GM18951 (cell line): ENCODE measurements at regions not wholly inside any gene's neighbourhood (a gene's known extent, or its start where the extent isn't known, plus 50 kb on each side); places are given as distances from the start of the nearest gene placed in this dataset.

Experiments
- POLR2A ChIP-seq: IDR thresholded peaks from 4 replicates; pipeline ENCODE4 v1.6.1; 2011; ENCODE audit warnings: mild to moderate bottlenecking; ENCODE audit not compliant: insufficient read length, insufficient read depth; ENCODE audit errors: extremely low read depth
- in situ Hi-C: fragments of 300-500 bp; cut with MboI; formaldehyde crosslinking; loops from one replicate; pipeline ENCODE4 v1.12.0; 2022; ENCODE audit warnings: low sequenced_read_pairs, mixed read lengths, inconsistent platforms; ENCODE audit not compliant: unreplicated experiment

DNA sequence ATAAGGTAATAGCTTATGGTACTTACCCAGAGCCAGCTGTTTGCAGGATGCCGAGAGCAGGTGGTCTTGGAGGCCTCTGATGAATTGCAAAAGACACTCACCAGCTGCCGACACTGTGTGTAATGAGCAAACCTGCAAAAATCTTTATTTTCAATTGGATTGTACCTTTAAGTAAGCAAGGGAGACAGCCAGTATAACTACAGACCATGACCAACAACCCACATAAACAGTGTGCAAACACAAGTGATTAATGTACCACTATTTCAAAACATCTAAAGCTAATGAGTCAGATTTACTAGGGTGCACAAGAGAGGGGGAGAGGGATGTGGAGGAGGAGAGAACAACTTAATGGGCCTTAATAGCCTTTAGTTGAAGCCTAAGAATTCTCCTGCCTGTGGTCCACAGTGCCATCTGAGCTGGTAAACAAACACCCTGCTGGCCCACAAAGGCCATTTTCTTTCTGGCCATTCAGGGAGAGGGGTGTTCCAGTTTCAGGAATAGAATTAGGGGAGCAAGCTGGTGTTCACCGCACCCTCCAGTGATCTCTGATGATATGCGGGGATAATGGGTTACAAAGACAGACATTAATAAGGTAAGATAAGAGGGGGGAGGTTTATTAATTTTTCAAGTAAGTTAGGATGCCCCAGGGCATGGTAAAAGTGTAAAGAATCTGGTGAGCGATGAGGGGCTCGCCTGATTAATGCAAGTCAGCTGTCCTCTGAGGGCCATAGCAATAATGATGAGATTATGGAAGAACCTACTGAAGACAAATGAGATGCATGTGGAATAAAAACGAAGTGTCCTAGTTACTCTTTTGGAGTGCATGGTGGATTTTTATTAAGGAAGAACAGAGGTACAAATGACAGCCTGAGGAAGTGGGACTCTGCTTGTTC lies 196.4 kb downstream of the HRH4 start:
- no peak for TF ChIP-seq POLR2A
- in situ Hi-C loops: no loop called here

DNA sequence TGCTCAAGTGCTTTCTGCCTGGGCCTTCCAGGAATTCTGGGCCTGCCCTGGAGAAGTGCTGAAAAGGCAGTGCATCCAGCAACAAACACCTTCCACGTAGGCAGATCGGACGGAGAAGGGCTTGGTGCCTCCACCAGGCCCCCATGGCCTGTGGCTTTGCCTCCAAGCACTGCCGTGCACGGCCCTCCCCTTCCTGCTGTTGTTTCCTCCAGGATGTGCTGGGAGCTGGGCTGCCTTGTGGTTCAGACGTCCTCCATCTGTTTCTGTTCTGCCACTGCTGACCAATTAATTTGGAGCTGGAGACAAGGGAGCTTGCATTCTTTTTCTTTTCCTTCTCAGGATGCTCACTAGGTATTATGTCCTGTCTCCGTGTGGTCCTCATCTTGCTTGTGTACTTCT lies 197.0 kb downstream of the HRH4 start:
- in situ Hi-C loops: no loop called here
- no peak for TF ChIP-seq POLR2A

DNA sequence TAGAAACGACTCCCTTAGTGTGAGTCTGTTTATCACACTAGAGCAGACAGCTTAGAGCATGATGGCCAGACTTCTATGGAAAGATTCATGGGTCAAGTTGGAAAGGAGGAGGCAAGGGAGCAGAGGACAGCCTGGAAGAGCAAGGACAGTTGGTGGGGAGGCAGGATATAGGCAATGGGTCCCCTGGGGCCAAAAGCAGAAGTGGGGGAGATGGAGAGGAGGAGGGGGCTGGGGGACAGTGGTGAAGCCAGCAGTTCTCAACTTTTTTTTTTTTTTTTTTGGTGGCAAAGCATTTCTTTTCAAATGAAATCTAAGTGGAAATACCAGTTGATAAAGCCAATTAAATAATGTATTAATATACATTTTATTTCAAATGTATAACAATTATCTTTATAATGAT lies 197.9 kb downstream of the HRH4 start:
- TF ChIP-seq POLR2A: no peak
- in situ Hi-C loops: no loop called here

DNA sequence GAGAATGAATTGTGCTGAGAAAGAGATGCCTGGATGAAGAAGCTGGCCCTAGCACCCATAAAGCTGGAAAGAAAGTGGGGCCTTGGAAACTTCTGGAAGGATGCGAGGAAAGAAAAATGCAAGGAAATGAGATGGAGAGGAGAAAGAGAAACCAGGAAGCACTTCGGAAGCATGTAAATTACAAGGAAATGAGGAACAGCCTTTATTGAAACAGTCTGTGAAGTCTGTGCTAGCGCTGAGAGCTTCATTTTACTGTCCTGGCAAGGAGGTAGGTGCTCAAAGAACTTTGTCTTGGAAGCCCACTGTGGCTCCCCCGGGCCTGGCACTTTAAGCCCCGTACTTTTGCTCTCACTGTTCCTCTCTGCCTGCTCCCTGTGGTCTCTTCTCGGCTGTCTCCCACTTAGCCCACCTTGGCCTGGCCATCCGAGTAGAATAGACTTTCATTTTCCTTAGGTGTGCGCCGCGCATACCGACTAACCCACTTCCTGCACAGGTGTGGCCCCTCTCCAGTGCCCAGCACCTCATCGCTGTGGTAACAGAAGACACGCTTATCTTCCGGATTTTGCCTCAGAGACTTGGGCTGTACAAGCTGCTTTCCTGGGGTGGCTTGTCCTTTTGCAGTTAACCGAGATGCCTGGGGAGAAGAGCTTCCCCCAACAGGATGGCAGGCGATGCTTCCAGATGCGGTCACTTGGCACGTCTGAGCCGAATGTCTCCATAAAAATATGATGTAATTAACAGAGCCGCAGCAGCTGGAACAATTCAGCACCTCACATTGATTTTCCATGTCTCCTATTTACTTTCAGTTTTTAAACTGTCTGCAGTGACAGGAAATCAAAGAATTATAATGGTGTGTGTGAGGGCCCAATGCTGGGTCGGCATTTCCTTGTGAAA lies 199.6 kb downstream of the HRH4 start:
- no peak for TF ChIP-seq POLR2A
- in situ Hi-C loops: no loop called here

DNA sequence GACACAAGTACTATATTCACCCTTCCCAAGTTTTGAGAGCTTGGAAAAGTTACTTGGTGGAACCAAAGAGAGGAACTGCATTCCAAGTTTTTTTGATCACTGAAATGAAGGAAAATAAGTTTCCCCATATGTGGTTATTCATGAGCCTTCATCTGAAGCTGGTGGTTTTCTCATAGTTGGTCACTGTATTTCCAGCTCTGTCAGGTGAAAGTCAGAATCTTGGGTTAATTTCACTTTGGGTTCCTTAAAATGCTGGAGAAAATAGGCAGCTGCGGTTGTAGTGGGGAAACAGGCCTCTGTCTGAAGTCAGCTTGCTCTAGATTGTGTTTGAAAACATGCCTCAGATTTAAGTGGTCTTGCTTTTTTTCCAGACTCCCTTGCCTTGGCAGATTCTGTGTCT lies 200.5 kb downstream of the HRH4 start:
- no peak for TF ChIP-seq POLR2A
- in situ Hi-C loops: no loop called here

DNA sequence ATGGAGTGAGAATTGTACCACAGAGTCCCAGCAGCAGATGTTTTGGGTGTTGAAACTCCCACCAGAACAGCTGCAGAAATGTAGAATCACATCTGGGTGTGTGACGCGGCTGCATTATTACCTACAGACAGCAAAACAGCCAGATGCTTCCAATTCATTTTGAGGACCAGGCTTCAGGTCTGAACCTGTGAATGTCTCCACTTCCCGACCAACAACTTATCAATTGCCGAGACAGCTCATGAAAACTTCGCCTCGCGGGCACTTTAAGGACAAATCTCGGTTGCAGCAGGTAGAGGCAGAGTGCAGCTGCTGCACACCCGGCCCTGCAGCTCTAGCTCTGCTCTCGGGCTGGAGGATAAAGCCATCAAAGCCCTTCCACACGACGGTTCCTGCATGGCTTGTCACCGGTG lies 202.0 kb downstream of the HRH4 start:
- in situ Hi-C loops: no loop called here
- TF ChIP-seq POLR2A: no peak

DNA sequence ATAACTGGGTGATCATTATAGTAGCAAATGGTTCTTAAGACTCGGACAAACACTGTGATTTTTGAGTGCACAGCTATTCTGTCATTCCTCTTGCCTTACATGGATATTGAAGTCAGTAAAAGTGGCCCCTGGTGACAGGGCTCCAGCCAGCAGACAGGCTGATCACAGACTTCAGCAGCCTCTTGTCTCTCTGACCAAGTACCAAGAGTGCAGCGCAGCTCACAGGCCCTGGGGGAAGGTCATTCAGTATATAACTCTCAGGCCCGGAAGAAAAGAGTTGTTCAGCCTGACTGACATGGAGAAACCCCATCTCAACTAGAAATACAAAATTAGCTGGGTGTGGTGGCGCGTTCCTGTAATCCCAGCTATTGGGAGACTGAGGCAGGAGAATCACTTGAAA lies 202.6 kb downstream of the HRH4 start:
- in situ Hi-C loops: no loop called here
- no peak for TF ChIP-seq POLR2A

DNA sequence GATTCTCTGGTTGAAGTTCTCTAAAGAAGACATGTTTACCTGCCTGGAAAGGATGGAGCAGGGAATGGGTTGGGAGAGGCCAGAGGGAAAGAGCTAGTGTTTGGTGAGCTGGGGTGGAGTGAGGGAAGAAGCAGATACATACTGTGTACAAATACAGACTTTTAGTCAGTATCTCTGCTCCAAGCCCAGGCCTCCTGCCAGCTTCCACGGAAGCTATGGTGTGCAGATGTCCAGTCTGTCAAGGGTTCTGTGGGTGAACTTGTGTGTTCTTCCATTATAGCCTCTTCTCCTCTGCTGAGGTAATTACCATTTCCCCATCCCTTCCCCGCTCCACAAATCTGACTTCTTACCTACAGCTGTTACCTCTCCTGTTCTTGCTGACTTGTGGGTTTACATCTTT lies 208.6 kb downstream of the HRH4 start:
- no peak for TF ChIP-seq POLR2A
- in situ Hi-C loops: no loop called here

DNA sequence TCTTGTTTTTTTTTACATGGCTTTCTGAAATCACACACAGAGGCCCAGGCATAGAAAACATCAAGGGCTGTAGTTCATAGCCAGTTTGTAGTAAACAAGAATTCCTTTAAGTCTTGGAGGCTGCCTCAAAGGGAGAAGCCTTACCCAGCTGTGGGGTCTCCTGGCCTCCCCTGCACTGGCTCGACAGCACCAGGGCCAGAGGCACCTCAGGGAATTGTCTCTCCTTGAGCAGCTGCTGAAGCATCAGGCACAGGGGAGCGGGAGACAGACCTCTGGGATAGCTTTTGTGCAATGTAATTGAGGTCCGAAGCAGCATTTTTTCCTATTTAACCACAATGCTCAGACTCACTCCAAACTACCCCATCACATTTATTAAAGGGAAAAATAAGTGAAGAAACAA lies 209.1 kb downstream of the HRH4 start:
- in situ Hi-C loops: no loop called here
- TF ChIP-seq POLR2A: no peak

DNA sequence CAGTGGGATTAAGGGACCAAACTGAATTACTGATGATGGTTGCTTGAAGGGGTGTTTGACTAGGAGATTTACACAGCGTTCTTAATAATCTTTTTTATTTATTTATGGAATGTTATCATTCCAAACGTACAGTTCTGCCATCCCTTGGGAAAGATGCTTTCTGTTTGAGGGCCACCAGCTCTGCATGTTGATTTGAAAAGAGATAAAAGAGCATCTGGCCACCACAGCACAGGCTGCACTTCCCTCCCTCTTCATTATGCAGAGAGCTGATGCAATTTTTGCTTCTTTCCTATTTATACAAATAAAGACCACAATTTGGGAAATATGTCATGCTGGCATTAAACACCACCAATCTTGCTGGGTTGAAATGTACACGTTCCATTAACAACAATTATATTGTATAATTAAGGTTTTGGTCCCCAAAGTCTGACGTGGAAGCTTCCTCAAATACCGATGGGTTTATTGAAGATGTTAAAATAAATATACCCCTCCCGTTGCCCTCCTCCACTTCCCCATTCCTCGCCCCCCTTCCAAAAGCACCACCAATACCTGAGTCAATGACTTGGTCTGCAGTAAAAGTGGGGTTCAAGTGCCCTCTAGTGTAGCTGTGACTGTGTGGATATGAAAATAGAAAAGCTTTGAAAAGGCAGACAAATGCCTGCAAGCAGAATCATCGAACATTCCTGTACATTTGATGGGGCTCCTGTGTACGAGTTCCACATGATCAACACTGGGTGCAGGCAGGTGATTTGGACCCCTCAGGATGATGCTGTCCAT lies 211.9 kb downstream of the HRH4 start:
- in situ Hi-C loops: no loop called here
- TF ChIP-seq POLR2A: no peak

DNA sequence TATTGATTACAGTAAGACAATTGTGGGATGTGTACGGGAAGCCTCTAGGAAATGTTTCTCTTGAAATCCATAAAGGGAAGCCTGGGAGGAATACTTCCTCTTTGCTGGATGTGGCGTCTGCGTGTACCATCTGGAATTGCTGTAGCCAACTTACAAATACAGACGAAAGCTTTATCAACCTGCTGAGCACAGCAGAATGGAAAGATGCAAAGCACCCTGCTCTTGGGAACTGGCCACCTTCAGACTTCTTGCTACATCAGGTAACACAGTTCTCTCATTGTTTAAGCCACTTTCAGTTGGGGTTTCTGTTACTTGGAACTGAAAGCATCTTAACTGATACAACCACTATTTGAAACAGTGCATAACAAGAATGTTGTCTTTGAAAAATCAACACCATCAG lies 213.8 kb downstream of the HRH4 start:
- no peak for TF ChIP-seq POLR2A
- in situ Hi-C loops: no loop called here

DNA sequence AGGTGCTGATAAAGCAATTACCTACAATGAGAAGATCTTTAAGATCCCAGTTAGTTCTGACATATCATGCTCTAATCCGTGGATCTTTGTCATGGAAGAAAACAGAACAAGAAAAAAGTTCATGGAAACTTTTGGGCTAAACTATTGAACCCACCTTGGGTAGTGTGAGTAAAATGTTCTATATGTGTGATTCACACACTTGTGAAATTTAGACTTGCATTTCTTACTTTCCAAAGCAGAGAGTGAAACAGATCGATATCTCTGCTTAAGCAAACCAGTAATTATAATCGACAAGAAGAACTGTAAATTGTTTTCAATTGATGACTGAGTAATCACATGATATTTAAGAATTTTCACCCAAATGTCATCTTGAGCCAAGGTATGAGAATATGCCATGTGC lies 214.2 kb downstream of the HRH4 start:
- no peak for TF ChIP-seq POLR2A
- in situ Hi-C loops: no loop called here

DNA sequence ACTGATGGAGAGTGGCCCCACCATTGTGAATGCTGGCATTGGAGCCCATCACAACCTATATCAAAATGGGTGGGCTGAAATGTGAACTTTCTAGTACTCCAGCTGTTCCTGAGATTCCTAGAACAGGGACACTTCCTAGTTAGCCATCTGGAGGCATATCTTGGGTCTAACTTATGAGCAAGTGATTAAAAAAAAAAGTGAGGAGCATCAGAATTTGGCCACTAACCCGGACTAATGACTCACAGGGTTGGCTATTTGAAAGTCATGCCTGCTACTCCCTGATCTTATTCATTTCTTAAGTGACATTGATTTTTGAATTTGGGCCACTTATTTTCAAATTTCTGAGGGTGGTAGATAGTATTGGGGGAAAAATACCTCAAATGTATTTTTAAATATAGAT lies 216.6 kb downstream of the HRH4 start:
- TF ChIP-seq POLR2A: no peak
- in situ Hi-C loops: no loop called here

DNA sequence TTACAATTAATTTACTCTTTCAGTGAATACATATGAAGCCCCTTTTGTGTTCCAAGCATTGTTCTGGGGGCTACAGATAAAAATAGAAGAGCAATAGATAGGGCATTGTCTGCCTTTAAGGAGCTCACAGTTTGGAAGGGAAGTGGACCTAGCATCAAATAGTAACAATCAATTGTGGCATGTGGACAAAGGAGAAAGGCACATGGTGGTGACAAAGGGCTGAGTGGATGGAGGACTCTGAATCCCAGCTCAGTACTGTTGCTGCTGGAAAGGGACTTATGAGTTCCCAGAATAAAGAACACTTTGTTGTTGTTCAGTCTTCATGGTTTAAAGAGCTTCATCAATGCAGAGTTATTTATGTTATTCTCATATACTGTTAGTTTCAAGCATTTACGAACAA lies 217.7 kb downstream of the HRH4 start:
- no peak for TF ChIP-seq POLR2A
- in situ Hi-C loops: no loop called here

DNA sequence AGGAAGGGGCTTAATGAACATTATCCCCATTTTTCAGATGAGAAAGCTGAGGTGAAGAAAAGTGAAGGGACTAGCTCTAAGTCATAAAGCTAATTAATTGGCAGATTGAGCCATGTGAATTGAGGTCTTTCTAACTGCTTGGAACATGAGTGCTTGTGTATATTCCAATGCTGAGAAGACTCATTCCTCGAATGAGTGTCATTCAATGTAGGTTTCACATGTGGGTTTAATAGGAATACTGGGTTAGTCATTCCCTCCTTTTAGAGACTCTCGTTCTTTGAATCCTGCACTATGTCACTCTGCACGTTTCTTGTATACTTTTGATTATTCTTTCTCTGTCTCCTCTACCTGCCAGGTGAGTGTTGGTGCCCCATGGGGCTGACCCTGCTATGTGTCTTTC lies 218.2 kb downstream of the HRH4 start:
- in situ Hi-C loops: no loop called here

More for the DNA sequence above, 218.2 kb downstream of the HRH4 start:
- no peak for TF ChIP-seq POLR2A
